ENCODE measurements at regions not wholly inside any gene's neighbourhood (a gene's known extent, or its start where the extent isn't known, plus 50 kb on each side); places are given as distances from the start of the nearest gene placed in this dataset.

DNA sequence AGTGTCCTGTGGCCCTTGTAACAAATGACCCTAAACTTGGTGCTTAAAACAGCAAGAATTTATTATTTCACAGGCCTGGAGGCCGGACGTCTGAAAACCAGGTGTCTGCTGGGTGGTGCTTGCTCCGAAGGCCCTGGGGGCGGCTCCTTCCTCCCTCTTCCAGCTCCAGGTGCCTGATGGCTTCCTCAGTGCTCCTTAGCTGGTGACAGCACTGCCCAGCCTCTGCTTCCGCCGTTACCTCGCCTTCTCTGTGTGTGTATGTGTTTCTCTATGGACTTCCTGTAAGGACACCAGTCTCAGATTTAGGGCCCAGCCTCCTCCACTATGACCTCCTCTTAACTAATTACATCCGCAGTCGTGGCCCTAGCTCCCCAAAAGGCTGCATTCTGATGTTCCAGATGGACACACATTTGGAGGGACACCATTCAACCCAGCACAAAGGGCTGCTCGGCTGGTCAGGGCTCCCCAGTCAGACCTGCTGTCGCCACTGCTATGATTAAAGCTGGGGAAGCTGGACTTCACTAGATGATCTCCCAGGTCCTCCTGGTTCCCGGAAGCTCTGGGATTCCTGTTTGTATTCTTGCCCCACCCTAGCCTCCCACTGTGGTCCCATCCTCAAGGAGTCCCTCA is 172.8 kb downstream of the IRF8 start:
- 90% methylated on average over 11 of the region's 12 CpGs for WGBS
- H3K27me3 ChIP-seq (ENCODE audit: insufficient read depth, low read length): peaks cover 8% of the 10 kb centered on the region; the same call in 1 of the 2 replicates

DNA sequence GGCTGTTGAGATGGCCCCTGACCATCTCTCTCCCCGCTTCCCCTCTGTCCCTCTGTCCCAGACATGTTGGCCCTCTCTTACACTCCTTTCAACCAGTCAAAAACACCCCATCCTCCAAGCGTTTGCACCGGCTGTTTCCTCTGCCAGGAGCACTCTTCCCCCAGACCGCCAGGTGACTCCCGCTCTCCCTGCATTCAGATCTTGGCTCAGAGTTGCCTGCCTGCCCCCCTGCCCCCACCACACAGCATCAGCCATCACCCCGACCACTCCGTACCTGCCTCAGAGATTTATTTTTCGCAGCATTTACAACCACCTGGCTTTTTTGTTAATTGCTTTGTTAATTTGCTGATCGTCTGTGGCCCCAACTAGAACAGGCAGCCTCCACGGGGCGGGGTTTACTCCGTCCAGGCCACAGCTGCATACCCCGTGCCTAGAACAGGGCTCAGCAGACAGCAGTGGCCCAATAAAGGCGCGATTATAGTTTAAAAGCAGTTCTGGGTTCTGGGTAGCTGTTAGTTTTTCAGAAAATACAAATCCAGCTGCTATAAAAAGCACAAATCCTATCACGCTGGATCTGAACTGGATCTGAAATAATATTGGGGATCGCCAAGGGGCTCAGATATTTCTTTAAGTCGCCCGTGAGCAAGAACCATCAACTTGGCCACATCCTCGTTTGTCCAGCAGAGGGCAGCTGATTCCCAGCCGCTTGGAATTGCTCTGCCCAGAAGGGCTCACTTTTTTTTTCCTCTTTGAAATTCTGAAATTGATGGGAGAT is 173.6 kb downstream of the IRF8 start:
- H3K9ac ChIP-seq (ENCODE audit: low read depth, low read length): no peak overlapping the region
- no peaks in the 10 kb centered on the region for H3K9me3 ChIP-seq (ENCODE audit: insufficient read depth, low read depth, low read length)
- no peak overlapping the region for H3K27ac ChIP-seq (ENCODE audit: low read depth, low read length)
- 57% methylated on average over 21 of the region's 21 CpGs for WGBS
- no peaks in the 10 kb centered on the region for H3K36me3 ChIP-seq (ENCODE audit: insufficient read depth, low read length)
- H3K4me1 ChIP-seq (ENCODE audit: insufficient read depth, low read length): peaks cover 10% of the 10 kb centered on the region
- H3K4me3 ChIP-seq (ENCODE audit: low read length): no peak overlapping the region
- peaks cover 13% of the 10 kb centered on the region; the same call in 1 of the 2 replicates for H3K27me3 ChIP-seq (ENCODE audit: insufficient read depth, low read length)

More for the DNA sequence above, 172.8 kb downstream of the IRF8 start:
- no peak overlapping the region for H3K4me3 ChIP-seq (ENCODE audit: low read length)
- no peaks in the 10 kb centered on the region for H3K36me3 ChIP-seq (ENCODE audit: insufficient read depth, low read length)
- no peak overlapping the region for H3K9ac ChIP-seq (ENCODE audit: low read depth, low read length)
- H3K9me3 ChIP-seq (ENCODE audit: insufficient read depth, low read depth, low read length): no peaks in the 10 kb centered on the region
- H3K27ac ChIP-seq (ENCODE audit: low read depth, low read length): no peak overlapping the region
- peaks cover 10% of the 10 kb centered on the region for H3K4me1 ChIP-seq (ENCODE audit: insufficient read depth, low read length)

DNA sequence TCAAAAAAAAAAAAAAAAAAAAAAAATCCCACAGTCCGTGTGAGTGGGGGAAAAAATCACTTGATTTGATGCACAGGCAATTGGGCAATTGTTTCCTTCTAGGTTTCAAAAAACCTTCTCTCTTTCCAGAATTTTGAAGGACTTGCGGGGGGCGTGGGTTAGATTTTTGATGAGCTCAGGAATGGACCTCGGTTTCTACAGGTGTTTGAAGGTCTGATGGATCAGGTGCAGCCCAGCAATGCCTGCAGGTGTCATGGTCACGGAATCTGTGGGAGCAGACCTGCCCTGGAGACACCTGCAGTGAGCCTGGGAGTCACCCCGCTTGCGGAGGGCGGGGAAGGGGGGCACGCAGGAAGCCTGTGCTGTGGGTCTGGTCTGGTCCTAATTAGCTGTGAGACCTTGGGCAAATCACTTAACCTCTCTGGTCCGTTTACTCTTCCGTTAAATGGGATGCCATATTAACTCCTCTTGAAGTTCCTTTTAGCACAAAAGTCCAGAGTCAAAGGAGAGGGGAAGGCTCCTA is 174.2 kb downstream of the IRF8 start:
- Histone ChIP-seq H3K27ac (ENCODE audit: low read depth, low read length) (no peak overlapping the region), H3K9ac (ENCODE audit: low read depth, low read length) (no peak overlapping the region), H3K4me1 (ENCODE audit: insufficient read depth, low read length) (peaks cover 10% of the 10 kb centered on the region), H3K36me3 (ENCODE audit: insufficient read depth, low read length) (no peaks in the 10 kb centered on the region), H3K27me3 (ENCODE audit: insufficient read depth, low read length) (peaks cover 13% of the 10 kb centered on the region; the same call in 1 of the 2 replicates), H3K4me3 (ENCODE audit: low read length) (no peak overlapping the region), H3K9me3 (ENCODE audit: insufficient read depth, low read depth, low read length) (no peaks in the 10 kb centered on the region)
- 82% methylated on average over 10 of the region's 11 CpGs for WGBS

DNA sequence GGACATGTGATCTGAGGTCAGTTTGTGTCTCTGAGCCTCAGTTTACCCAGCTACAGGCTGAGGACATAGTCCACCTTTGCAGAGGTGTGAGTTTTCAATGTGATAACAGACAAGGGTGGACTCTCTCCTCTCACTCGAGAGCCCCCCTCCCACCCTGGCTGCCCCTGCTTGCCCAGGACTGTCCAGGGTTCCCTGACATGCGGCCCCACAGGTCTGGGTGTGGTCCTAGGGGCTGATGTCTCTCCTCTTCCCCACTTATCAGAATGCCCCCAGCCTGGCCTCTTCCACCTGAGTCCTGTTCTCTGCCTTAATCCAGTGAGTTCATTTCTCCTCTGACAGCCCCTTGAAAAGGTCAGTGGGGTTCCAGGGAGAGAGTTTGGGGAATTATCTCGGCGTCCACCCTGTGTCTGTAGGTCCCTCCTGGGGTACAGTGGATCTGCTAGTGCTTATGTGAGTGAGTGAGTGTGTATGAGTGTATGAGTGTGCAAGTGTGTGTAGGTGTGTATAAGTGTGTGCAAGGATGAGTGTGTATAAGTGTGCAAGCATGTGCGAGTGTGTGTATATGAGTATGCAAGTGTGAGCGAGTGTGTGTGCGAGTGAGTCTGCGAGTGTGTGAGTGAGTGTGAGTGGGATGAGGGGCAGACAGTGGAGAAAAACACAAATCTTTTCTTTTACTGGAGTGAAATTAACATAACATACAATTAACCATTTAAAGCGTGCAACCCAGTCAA is 175.0 kb downstream of the IRF8 start:
- Histone ChIP-seq H3K27me3 (ENCODE audit: insufficient read depth, low read length) (peaks cover 13% of the 10 kb centered on the region; the same call in 1 of the 2 replicates), H3K4me1 (ENCODE audit: insufficient read depth, low read length) (peaks cover 10% of the 10 kb centered on the region), H3K4me3 (ENCODE audit: low read length) (no peak overlapping the region), H3K9ac (ENCODE audit: low read depth, low read length) (no peak overlapping the region), H3K36me3 (ENCODE audit: insufficient read depth, low read length) (no peaks in the 10 kb centered on the region), H3K9me3 (ENCODE audit: insufficient read depth, low read depth, low read length) (no peaks in the 10 kb centered on the region), H3K27ac (ENCODE audit: low read depth, low read length) (no peak overlapping the region)
- 89% methylated on average over 9 of the region's 9 CpGs for WGBS

DNA sequence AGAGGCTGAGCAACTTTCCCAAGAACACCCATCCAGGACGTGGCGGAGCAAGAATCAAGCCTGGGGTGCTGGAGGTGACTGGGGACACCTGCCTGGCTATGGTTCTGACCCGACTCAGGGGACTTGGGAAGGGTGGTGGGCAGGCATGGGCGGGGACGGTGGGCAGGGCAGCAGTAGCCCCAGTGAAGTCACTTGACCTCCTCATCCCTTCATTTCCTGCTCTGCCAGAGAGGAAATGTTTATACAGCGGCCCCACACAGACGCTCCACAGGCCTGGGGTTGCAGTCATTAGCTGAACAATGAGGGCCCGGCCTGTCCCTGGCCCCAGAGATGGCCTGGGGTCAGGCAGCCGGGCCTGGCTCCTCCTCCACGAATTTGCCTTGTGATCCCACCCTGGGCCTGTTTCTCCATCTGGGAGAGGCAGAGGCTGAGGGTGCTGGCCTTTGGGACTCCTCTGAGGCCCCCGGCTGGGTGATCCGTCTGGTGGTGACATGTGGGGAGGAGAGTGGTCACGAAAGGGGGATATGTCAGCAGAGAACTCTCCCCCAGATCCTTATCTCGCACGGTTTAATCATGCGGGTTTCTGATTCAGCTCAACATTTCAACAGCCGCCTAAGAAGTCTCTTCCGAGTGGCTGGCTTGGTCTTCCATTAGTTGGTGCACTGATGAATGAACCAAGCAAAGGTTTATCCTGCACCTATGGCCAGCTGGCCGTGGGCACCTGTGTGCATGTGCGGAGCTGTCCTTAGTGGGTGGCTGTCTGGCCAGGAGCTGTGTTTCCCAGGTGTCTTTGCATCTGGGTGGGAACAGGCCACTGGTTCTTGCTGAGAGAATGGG is 175.9 kb downstream of the IRF8 start:
- Histone ChIP-seq H3K27me3 (ENCODE audit: insufficient read depth, low read length) (peaks cover 13% of the 10 kb centered on the region; the same call in 1 of the 2 replicates), H3K4me1 (ENCODE audit: insufficient read depth, low read length) (peaks cover 10% of the 10 kb centered on the region), H3K9me3 (ENCODE audit: insufficient read depth, low read depth, low read length) (no peaks in the 10 kb centered on the region), H3K4me3 (ENCODE audit: low read length) (no peak overlapping the region), H3K9ac (ENCODE audit: low read depth, low read length) (no peak overlapping the region), H3K27ac (ENCODE audit: low read depth, low read length) (no peak overlapping the region), H3K36me3 (ENCODE audit: insufficient read depth, low read length) (no peaks in the 10 kb centered on the region)
- WGBS: 42% methylated on average over 19 of the region's 20 CpGs

DNA sequence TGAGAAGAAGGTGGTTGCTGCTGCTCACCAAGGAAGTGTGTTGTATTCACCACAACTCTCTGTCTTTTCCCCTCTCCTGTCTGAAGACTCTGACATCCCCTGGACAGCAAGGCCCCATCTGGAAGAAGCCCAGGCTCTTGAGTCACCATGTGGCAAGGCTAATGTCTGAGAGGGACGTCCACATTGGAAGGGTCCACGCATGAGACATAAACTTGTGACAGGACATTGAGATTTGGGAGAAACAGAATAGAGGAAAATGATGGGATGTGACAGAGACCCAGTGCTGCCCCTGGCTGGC is 176.5 kb downstream of the IRF8 start:
- Histone ChIP-seq H3K4me1 (ENCODE audit: insufficient read depth, low read length) (peaks cover 10% of the 10 kb centered on the region), H3K36me3 (ENCODE audit: insufficient read depth, low read length) (no peaks in the 10 kb centered on the region), H3K27ac (ENCODE audit: low read depth, low read length) (no peak overlapping the region), H3K4me3 (ENCODE audit: low read length) (no peak overlapping the region), H3K9me3 (ENCODE audit: insufficient read depth, low read depth, low read length) (no peaks in the 10 kb centered on the region), H3K27me3 (ENCODE audit: insufficient read depth, low read length) (peaks cover 13% of the 10 kb centered on the region; the same call in 1 of the 2 replicates), H3K9ac (ENCODE audit: low read depth, low read length) (no peak overlapping the region)
- WGBS: 77% methylated on average over 2 of the region's 2 CpGs

- Histone ChIP-seq H3K27me3 (ENCODE audit: insufficient read depth, low read length) (peaks cover 13% of the 10 kb centered on the region; the same call in 1 of the 2 replicates), H3K36me3 (ENCODE audit: insufficient read depth, low read length) (no peaks in the 10 kb centered on the region), H3K4me3 (ENCODE audit: low read length) (no peak overlapping the region), H3K9ac (ENCODE audit: low read depth, low read length) (no peak overlapping the region), H3K9me3 (ENCODE audit: insufficient read depth, low read depth, low read length) (no peaks in the 10 kb centered on the region), H3K27ac (ENCODE audit: low read depth, low read length) (no peak overlapping the region), H3K4me1 (ENCODE audit: insufficient read depth, low read length) (peaks cover 10% of the 10 kb centered on the region)
- WGBS: 86% methylated on average over 9 of the region's 9 CpGs
These were observed 177.0 kb downstream of the IRF8 start for GRCh38 chr16:86075839-86076440.

DNA sequence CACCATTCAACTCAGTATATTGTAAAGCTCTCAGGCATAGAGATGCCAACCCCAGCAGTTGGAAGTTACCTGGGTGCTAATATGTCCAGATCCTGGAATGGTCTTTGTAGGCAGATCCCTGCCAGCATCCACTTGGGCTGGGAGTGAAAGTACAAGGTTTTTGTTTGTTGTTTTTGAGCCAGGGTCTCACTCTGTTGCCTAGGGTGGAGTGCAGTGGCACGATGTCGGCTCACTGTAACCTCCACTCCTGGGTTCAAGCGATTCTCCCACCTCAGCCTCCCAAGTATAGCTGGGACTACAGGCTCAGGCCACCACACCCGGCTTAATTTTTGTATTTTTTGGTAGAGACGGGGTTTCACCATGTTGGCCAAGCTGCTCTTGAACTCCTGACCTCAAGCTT is 177.6 kb downstream of the IRF8 start:
- Histone ChIP-seq H3K4me3 (ENCODE audit: low read length) (no peak overlapping the region), H3K4me1 (ENCODE audit: insufficient read depth, low read length) (peaks cover 10% of the 10 kb centered on the region), H3K9me3 (ENCODE audit: insufficient read depth, low read depth, low read length) (no peaks in the 10 kb centered on the region), H3K9ac (ENCODE audit: low read depth, low read length) (no peak overlapping the region), H3K27me3 (ENCODE audit: insufficient read depth, low read length) (peaks cover 8% of the 10 kb centered on the region; the same call in 1 of the 2 replicates), H3K27ac (ENCODE audit: low read depth, low read length) (no peak overlapping the region), H3K36me3 (ENCODE audit: insufficient read depth, low read length) (no peaks in the 10 kb centered on the region)
- WGBS: 100% methylated on average over 5 of the region's 5 CpGs

DNA sequence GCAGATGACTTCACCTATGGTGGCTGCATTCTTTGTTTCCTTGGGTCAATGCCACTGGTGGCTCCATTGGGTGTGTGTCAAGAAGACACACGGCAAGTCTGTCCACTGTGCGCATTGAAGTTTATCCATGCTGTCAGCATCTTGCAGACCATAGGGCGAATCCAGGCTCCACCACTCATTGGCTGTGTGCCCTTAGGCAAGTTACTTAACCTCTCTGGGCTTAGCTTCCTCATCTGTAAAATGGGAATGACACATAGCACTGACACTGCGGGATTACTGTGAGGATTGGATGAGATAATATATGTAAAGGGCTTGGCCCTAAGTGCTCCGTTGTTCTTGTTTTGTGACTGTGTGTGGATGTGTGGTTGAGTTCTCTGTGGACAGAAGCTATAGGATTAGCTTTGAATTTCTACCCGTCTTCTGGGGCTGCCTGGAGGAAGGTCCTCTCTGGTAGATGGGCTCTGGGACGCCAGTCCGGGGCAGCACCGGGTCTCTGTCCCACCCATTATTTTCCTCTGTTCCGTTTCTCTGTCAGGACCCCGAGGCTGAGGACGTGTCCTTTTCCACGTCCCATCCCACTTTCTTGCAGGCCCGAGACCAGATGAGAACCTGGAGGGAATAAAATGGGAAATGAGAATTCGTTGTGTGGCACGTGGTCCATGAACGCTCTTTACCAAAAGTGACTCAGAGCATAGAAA is 178.4 kb downstream of the IRF8 start:
- Histone ChIP-seq H3K4me1 (ENCODE audit: insufficient read depth, low read length) (peaks cover 10% of the 10 kb centered on the region), H3K9ac (ENCODE audit: low read depth, low read length) (no peak overlapping the region), H3K36me3 (ENCODE audit: insufficient read depth, low read length) (no peaks in the 10 kb centered on the region), H3K27ac (ENCODE audit: low read depth, low read length) (no peak overlapping the region), H3K27me3 (ENCODE audit: insufficient read depth, low read length) (peaks cover 4% of the 10 kb centered on the region; the same call in 1 of the 2 replicates), H3K9me3 (ENCODE audit: insufficient read depth, low read depth, low read length) (no peaks in the 10 kb centered on the region), H3K4me3 (ENCODE audit: low read length) (no peak overlapping the region)
- 96% methylated on average over 17 of the region's 17 CpGs for WGBS

GRCh38 chr16:86078121-86078600 is 179.2 kb downstream of the IRF8 start:
- Histone ChIP-seq H3K4me1 (ENCODE audit: insufficient read depth, low read length) (peaks cover 10% of the 10 kb centered on the region), H3K9me3 (ENCODE audit: insufficient read depth, low read depth, low read length) (no peaks in the 10 kb centered on the region), H3K27me3 (ENCODE audit: insufficient read depth, low read length) (peaks cover 4% of the 10 kb centered on the region; the same call in 1 of the 2 replicates), H3K9ac (ENCODE audit: low read depth, low read length) (no peak overlapping the region), H3K4me3 (ENCODE audit: low read length) (no peak overlapping the region), H3K36me3 (ENCODE audit: insufficient read depth, low read length) (no peaks in the 10 kb centered on the region), H3K27ac (ENCODE audit: low read depth, low read length) (no peak overlapping the region)
- WGBS: 92% methylated on average over 18 of the region's 18 CpGs

All from HUES64 (cell line).